ENCODE measurements at regions not wholly inside any gene's neighbourhood (a gene's known extent, or its start where the extent isn't known, plus 50 kb on each side); places are given as distances from the start of the nearest gene placed in this dataset.

- no peak for DNase-seq (ENCODE audit: low spot score, unreplicated experiment)
- peaks cover 2% of the 10 kb centered on the region for H3K4me1 Mint-ChIP-seq (ENCODE audit: low read depth)
- peaks cover 2% of the 10 kb centered on the region for H3K36me3 Mint-ChIP-seq (ENCODE audit: insufficient read depth)
- H3K4me3 Mint-ChIP-seq (ENCODE audit: low read depth), result no peak overlapping the region
- no peak for TF ChIP-seq CTCF (IDR thresholded peaks at IDR 0.05; ENCODE audit: unreplicated experiment)
- no peak overlapping the region for H3K27ac Mint-ChIP-seq
- H3K27me3 Mint-ChIP-seq, result no peaks in the 10 kb centered on the region
- peaks cover 2% of the 10 kb centered on the region for H3K9me3 Mint-ChIP-seq (ENCODE audit: low read depth)
Measured at GRCh38 chr15:35288580-35288979, 203.5 kb upstream of the NANOGP8 start.

- Mint-ChIP-seq H3K36me3 (ENCODE audit: insufficient read depth) (peaks cover 2% of the 10 kb centered on the region), H3K9me3 (ENCODE audit: low read depth) (peaks cover 7% of the 10 kb centered on the region), H3K4me1 (ENCODE audit: low read depth) (peaks cover 2% of the 10 kb centered on the region), H3K27ac (no peak overlapping the region), H3K4me3 (ENCODE audit: low read depth) (no peak overlapping the region), H3K27me3 (no peaks in the 10 kb centered on the region)
- TF ChIP-seq CTCF (IDR thresholded peaks at IDR 0.05; ENCODE audit: unreplicated experiment), result no peak
- no peak for DNase-seq (ENCODE audit: low spot score, unreplicated experiment)
Measured at GRCh38 chr15:35286721-35287120, 201.6 kb upstream of the NANOGP8 start.

GRCh38 chr15:35282965-35283496 is 197.9 kb upstream of the NANOGP8 start:
- Mint-ChIP-seq H3K27ac (no peak overlapping the region), H3K4me3 (ENCODE audit: low read depth) (no peak overlapping the region), H3K9me3 (ENCODE audit: low read depth) (peaks cover 14% of the 10 kb centered on the region), H3K4me1 (ENCODE audit: low read depth) (no peaks in the 10 kb centered on the region), H3K27me3 (no peaks in the 10 kb centered on the region), H3K36me3 (ENCODE audit: insufficient read depth) (peaks cover 4% of the 10 kb centered on the region)
- TF ChIP-seq CTCF (IDR thresholded peaks at IDR 0.05; ENCODE audit: unreplicated experiment), result no peak
- no peak for DNase-seq (ENCODE audit: low spot score, unreplicated experiment)

GRCh38 chr15:35281515-35281914 is 196.4 kb upstream of the NANOGP8 start:
- peaks cover 28% of the 10 kb centered on the region for H3K9me3 Mint-ChIP-seq (ENCODE audit: low read depth)
- no peak for DNase-seq (ENCODE audit: low spot score, unreplicated experiment)

GRCh38 chr15:35279811-35280210 is 194.7 kb upstream of the NANOGP8 start:
- Mint-ChIP-seq H3K9me3 (ENCODE audit: low read depth) (peaks cover 42% of the 10 kb centered on the region), H3K36me3 (ENCODE audit: insufficient read depth) (peaks cover 12% of the 10 kb centered on the region), H3K27me3 (no peaks in the 10 kb centered on the region), H3K4me3 (ENCODE audit: low read depth) (no peak overlapping the region), H3K4me1 (ENCODE audit: low read depth) (no peaks in the 10 kb centered on the region), H3K27ac (no peak overlapping the region)
- no peak for DNase-seq (ENCODE audit: low spot score, unreplicated experiment)
- no peak for TF ChIP-seq CTCF (IDR thresholded peaks at IDR 0.05; ENCODE audit: unreplicated experiment)

More at GRCh38 chr15:35281515-35281914, 196.4 kb upstream of the NANOGP8 start:
- Mint-ChIP-seq H3K27me3 (no peaks in the 10 kb centered on the region), H3K27ac (no peak overlapping the region), H3K4me1 (ENCODE audit: low read depth) (no peaks in the 10 kb centered on the region), H3K4me3 (ENCODE audit: low read depth) (no peak overlapping the region), H3K36me3 (ENCODE audit: insufficient read depth) (peaks cover 9% of the 10 kb centered on the region)
- no peak for TF ChIP-seq CTCF (IDR thresholded peaks at IDR 0.05; ENCODE audit: unreplicated experiment)

Measured in progenitor cell of endocrine pancreas (in vitro differentiated cells).